GM03348 (cell line): ENCODE measurements at regions not wholly inside any gene's neighbourhood (a gene's known extent, or its start where the extent isn't known, plus 50 kb on each side); places are given as distances from the start of the nearest gene placed in this dataset.
"Not testable (repeated sequence)": the region's sequence is repeated elsewhere in the genome, so short reads cannot be mapped to it uniquely, and the experiment has no call there.

Source experiments
- DNase-seq: peaks from one replicate; pipeline ENCODE4 v3.0.0; 2012; ENCODE audit warnings: low spot score

DNA sequence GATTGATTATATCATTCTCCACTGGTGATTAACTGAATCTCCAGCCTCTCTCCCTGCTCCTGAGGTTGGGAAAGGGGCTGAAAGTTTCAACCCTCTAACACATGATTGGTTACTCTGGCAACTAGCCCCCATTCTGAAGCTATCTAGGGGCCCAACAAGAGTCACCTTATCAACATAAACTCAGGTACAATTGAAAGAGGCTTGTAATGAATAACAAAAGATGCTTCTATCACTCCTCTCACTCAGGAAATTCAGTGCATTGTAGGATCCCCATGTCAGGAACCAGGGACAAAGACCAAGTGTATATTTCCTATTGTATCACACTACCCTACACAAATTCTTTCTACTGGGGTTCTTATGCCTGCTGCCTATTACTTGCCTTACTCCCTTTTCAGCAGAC lies 123.9 kb upstream of the SLC13A1 start:
- DNase-seq: no peak

- DNase-seq: not testable (repeated sequence)
Observed at GRCh38 chr7:123321578-123321977, 121.8 kb upstream of the SLC13A1 start.

- DNase-seq: no peak
Observed at GRCh38 chr7:123319911-123320310, 120.1 kb upstream of the SLC13A1 start.

DNA sequence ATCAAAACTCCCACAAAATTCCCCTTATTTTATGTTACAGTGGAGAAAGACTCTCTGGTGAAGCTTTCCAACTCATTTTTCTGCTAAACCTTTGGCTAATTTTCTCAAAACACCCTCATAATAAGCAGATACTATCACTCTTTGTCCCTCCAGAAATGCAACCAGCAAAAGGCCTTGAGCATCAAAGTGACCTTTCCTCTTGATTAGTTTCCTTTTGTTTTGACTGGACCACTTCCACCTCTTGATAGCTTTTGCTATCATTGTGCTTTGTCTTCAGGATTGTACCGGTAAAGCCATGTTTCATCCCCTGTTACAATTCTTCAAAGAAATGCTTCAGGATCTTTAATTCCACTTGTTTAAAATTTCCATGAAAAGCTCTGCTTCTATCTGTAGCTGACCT lies 115.1 kb upstream of the SLC13A1 start:
- no peak for DNase-seq

DNA sequence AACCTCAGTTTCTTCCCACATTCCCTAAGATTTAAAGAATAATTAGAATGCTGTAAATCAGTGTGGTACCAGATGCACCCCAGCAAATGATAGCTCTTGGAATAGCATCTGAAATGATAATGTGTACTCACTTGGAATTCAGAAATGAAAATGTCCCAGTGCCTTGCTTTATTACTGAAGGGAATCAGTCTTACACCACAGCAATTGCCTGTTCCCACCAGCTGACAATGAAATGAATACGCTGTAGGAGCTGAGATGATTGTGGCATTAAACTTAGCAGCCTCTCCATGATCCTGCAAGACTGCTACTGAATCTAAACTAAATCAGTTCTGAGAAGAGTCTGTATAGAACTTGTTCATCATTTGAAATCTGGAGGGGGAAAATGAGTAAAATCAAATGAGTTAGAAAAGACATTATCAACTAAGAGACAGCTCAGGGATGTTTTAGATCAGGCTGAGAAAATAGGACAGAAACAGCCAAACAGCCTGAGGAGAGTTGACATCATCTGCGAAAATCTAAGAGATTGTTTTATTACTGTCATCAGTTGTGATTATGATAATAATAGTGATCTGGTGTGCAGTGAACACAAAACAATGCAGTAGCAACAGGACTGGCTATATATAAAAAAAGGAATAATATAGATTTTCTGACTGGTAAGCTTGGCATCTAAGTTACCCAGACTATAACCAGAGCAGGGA lies 108.6 kb upstream of the SLC13A1 start:
- no peak for DNase-seq

DNA sequence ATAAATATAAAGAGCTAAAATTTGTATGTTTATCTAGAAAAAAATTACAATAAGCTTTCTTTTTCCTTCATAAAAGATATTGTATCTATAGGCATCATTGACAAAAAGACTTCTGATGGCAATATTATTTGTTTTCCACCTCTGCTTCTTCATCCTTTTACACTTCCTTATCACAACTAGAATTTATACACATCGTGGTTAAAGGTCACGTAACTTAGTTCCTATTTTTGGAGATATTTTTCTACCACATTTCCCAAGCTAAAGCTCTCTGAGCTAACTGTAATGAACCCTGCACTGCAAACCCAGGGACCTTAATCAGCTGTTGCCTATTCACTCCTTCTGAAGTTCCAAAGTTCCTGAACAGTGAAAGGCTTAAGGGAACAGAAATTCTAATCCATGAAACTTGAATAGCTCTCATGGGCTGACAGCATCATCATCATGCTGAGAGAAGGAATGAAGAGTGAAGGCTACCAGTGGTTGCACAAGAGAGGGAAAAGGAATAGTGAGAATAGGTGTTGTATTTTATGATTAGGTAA lies 106.1 kb upstream of the SLC13A1 start:
- no peak for DNase-seq

DNA sequence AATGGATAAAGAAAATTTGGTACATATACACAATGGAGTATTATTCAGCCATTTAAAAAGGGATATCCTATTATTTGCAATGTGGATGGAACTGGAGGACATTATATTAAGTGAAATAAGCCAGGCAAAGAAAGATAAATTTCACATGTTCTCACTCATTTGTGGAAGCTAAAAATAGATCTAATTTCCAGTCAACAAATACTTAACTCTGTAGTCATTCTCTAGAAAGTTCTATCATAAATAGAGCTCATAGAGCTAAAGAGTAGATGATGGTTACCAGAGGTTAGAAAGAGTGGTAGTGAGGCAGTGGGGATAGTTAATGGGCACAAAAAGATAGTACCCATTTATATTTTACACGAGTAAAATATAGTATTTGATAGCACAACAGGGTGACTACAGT lies 104.2 kb upstream of the SLC13A1 start:
- no peak for DNase-seq

GRCh38 chr7:123296965-123297364 lies 97.2 kb upstream of the SLC13A1 start:
- no peak for DNase-seq

- no peak for DNase-seq
Observed at GRCh38 chr7:123293710-123294109, 93.9 kb upstream of the SLC13A1 start.

DNA sequence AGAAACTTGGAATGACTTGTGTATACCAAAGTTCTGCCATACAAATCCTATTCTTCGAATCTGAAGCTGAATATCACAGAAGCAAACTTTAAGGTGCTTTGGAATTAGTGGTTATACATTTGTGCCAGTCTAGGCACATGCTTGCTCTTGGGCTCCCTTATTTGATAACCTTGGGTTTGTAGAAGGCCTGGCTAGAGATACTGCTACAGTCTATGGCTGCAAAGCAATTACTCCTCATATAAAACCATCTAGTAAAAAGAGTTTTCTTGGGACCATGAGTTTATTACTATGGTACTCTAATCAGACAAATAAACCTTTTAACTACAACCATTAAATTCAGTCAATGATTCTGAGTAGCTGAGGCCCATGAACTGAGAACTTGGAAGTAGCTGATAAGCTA lies 92.5 kb upstream of the SLC13A1 start:
- no peak for DNase-seq

- DNase-seq: no peak
Observed at GRCh38 chr7:123289200-123289599, 89.4 kb upstream of the SLC13A1 start.

GRCh38 chr7:123285076-123285700 lies 85.4 kb upstream of the SLC13A1 start:
- no peak for DNase-seq

GRCh38 chr7:123283373-123283772 lies 83.6 kb upstream of the SLC13A1 start:
- DNase-seq: no peak

- no peak for DNase-seq
Observed at GRCh38 chr7:123282181-123282580, 82.4 kb upstream of the SLC13A1 start.

GRCh38 chr7:123279949-123280348 lies 80.2 kb upstream of the SLC13A1 start:
- no peak for DNase-seq

DNA sequence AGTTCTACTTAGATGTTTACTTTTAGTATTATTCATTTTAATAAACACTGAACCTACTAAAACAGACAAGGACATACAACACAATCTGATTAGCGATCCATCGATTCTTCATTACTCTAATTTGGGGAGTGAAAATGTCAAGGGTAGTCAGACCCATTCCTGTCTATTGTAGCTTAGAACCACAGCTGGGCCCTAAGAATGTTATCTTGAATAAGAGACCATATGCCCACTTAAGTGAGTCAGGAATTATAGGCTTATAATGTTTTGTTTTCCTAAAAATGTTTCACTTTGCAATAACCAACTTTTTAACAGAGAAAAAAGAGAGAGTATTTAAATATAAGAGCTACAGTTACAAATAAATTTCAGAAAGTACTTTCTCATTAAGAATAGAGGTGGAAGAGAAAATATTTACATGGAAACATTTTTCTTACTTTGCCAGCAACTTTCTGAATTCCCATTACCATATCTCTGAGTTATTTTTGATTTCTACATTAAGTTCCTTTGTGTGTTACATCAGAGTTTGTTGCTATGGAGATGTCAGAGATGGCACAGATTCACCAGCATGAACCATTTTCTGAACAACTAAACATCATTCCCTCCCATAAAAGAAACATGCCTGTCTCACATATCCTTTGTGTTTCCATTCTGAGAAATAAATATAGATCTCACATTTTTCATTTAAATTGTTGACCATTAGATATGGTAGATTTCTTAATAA lies 75.4 kb upstream of the SLC13A1 start:
- no peak for DNase-seq

DNA sequence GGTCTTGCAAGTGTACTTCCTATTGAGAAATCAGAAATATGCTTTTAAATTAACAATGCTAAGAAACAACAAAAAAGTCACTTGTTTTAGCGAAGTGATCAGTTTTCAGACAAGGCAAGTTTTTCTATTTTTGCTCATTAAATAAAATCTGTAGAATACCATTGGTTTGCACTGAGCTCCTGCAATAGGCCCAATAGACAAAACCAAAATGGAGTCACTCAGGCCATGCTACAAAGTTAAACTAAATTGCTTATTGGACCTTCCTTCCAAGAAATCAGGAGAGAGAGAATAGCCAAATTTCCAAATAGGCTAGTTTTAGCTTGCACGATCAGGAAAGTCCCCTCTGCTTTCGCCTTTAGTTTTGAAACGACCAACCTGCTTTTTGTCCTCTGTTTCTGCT lies 73.4 kb upstream of the SLC13A1 start:
- DNase-seq: no peak

DNA sequence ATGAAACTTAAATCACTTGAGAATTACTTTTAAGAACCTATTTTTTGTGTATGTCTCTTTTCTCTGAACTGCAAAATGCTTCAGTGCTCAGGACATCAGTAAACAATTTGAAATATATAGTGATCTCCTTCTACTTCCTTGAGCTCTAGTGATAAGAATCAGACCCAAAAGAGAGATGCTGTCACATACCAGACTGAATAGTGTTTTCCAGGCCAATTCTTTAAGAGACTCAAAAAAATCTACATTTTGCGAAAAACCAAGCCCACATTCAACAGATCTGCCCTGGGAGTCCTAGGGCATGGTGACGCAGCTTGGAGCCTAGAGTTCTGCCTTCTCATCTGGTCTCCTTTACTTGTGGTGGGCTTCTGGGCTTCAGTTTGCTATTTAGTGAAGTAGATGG lies 72.1 kb upstream of the SLC13A1 start:
- no peak for DNase-seq

DNA sequence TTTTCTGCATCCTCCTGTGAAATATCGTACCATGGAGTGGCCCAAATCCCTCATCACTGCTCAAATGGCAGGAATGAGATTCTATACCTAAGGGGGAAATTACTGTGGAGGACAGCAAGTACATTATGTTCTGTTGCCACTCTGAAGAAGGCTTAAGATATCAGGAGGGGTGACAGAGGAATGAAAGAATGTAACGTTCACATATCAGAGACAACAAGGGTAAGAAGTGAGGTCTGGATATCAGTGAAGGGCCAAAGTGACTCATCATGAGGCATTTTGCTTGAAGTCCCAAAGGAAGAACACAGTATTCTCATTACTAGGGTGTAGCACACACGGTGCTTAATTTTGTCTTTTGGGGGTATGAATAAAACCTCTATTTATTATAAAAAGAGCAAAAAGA lies 71.5 kb upstream of the SLC13A1 start:
- no peak for DNase-seq

DNA sequence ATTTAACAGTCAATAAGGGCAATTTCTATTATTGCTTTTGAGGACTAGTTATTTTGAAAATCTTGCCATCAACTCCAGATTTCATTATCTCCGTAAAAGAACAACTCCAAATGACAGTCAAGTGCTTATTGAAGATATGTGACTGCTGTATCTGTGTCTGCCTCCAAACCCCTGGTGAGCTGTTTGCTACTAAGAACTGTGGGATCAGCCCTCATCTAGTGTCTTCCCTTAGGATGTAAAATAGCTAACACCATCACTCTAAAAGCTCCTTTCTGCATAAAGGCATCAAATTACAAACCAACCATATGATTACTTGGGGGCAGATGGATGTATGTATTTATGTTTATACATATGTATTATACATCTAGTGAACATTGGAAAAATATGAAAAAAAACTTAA lies 70.8 kb upstream of the SLC13A1 start:
- DNase-seq: no peak

- DNase-seq: no peak
Observed at GRCh38 chr7:123265853-123266252, 66.1 kb upstream of the SLC13A1 start.

- not testable (repeated sequence) for DNase-seq
Observed at GRCh38 chr7:123264820-123265219, 65.1 kb upstream of the SLC13A1 start.

- DNase-seq: no peak
Observed at GRCh38 chr7:123260428-123260960, 60.7 kb upstream of the SLC13A1 start.
